ENCODE measurements at regions not wholly inside any gene's neighbourhood (a gene's known extent, or its start where the extent isn't known, plus 50 kb on each side); places are given as distances from the start of the nearest gene placed in this dataset.

DNA sequence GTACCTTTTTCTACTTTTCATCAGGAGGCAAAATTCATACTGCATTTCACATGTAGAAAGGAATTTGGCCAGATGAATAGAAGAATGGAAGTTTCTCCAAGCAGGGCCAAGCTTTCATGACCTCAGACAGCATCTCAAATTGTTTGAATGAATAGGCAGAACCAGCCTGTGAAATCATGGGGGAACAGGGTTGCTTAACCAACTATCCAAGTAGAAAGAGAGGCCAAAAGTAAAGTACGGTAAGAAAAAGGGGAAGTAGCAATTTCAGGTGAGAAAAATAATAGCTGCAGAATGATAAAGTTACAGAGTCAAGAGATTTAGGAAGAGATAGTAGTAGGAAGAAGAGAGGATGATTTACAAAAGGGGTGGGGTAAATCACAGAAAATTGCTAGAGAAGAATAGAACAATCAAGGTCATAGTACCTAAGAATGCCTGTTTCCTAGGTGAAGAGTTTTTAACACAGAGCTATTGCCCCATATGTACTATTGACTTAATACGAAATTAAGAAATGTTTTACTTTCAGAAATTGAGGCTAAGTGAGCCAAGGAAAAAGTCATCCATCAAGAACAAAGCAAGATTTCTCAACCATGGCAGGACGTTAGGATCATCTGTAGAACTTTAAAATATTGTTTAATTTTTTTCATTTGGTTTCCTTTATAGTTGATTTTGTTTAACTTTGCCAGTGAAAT is 177.1 kb upstream of the TET2 start:
- no peak for DNase-seq (ENCODE audit: extremely low read depth, low read depth)
- no peak overlapping the region for H3K4me3 ChIP-seq (replicated peaks; ENCODE audit: low read depth, low read length)
- TF ChIP-seq CTCF (IDR thresholded peaks at IDR 0.05; ENCODE audit: low read depth, low read length, missing control alignments): no peak

DNA sequence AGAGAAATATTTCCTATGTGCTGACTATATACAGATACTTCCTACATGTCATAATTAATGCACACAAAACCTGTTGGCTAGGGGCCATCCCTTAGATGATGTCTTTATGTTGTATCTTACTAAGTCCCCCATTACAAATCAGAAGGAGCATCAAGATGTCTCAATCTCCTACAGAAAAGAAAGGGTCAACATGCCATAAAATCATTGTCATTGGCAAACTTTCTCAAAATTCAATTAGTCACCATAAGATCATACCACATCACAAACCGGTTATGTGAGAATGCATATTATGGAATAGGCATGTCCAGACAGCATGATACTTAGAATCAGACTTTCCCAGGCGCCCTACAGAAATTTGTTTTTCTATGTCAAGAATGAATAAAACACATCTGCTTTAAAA is 175.2 kb upstream of the TET2 start:
- no peak overlapping the region for H3K4me3 ChIP-seq (replicated peaks; ENCODE audit: low read depth, low read length)
- no peak for TF ChIP-seq CTCF (IDR thresholded peaks at IDR 0.05; ENCODE audit: low read depth, low read length, missing control alignments)
- no peak for DNase-seq (ENCODE audit: extremely low read depth, low read depth)

- TF ChIP-seq CTCF (IDR thresholded peaks at IDR 0.05; ENCODE audit: low read depth, low read length, missing control alignments): no peak
- DNase-seq (ENCODE audit: extremely low read depth, low read depth): no peak
- H3K4me3 ChIP-seq (replicated peaks; ENCODE audit: low read depth, low read length): no peak overlapping the region
These were observed 173.0 kb upstream of the TET2 start for GRCh38 chr4:104973708-104974107.

DNA sequence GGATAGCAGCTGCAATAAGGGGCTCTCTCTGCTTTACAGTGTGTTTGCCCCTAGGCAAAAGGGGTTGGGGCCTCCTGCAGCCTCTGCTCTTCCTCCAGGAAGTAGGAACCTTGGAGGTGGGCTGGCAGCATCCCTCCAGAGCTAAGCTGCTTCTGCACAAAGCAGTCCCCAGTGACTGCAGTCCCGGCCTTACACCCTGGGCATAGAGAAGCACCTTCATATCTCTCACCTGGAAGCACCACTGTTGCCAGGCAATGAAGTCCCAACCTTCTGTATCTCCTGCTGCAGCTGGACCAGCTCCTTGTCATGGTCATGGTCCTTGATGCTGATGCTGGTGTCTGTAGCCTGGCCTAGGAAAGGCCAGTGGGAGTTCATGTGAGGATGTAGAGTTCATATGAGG is 171.1 kb upstream of the TET2 start:
- DNase-seq (ENCODE audit: extremely low read depth, low read depth): no peak
- no peak overlapping the region for H3K4me3 ChIP-seq (replicated peaks; ENCODE audit: low read depth, low read length)
- TF ChIP-seq CTCF (IDR thresholded peaks at IDR 0.05; ENCODE audit: low read depth, low read length, missing control alignments): no peak

DNA sequence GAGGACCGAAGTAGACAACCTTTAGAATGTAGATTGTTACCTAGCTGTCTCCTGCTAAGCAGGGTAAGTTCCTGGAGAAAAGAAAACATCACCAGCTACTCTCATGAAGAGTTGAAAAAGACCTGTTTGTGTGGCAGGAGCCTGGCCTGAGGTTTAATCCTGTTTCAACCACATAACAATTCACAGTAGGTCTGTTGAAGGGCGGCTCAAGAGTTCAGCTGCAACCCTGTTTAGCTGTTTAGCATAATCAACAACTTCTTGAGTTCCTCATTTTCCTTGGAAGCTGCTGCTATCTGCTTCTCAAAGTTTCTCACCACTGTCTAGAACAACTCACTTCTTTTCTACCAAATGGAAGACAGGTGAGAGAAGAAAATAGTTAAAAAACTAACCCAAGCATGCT is 170.4 kb upstream of the TET2 start:
- no peak overlapping the region for H3K4me3 ChIP-seq (replicated peaks; ENCODE audit: low read depth, low read length)
- DNase-seq (ENCODE audit: extremely low read depth, low read depth): no peak
- no peak for TF ChIP-seq CTCF (IDR thresholded peaks at IDR 0.05; ENCODE audit: low read depth, low read length, missing control alignments)

DNA sequence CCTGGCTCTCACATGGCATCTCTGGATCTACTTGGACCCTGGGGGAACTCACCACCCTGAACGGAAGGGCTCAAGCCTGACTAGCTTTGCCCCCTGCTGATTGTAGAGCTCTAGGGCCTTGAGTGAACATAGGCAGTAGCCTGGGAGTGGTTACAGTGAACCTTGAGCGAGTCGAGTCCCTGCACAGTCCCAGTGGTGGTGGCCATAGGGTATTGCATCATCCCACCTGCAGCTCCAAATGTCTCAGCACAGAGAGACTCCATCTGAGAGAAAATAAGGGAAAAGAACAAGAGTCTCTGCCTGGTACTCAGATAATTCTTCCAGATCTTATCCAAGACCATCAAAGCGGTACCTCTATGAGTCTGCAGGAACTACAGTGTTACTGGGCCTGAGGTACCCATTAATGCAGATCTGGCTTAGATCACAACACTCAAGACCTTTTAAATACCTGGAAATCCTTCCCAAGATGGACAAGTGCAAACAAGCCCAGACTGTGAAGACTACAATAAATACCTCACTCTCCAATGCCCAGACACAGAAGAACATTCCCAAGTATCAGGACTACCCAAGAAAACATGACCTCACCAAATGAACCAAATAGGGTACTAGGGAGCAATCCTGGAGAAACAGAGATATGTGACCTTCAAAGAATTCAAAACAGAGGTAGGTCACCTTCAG is 167.5 kb upstream of the TET2 start:
- TF ChIP-seq CTCF (IDR thresholded peaks at IDR 0.05; ENCODE audit: low read depth, low read length, missing control alignments): no peak
- H3K4me3 ChIP-seq (replicated peaks; ENCODE audit: low read depth, low read length): no peak overlapping the region
- no peak for DNase-seq (ENCODE audit: extremely low read depth, low read depth)
